IMR-90 (cell line): ENCODE measurements at regions not wholly inside any gene's neighbourhood (a gene's known extent, or its start where the extent isn't known, plus 50 kb on each side); places are given as distances from the start of the nearest gene placed in this dataset.

Experiments used
- BHLHE40 ChIP-seq: fragments of 150-350 bp; IDR thresholded peaks from 2 replicates; pipeline ENCODE4 v1.6.1; 2016; ENCODE audit warnings: mild to moderate bottlenecking, low read depth, low read length
- FOS ChIP-seq: fragments of 150-350 bp; IDR thresholded peaks from 2 replicates; pipeline ENCODE4 v1.6.1; 2016; ENCODE audit warnings: low read depth, low read length
- MAFK ChIP-seq: IDR thresholded peaks from 2 replicates; pipeline ENCODE4 v1.6.1; 2012; ENCODE audit warnings: low read depth, low read length, improper control_type of control experiment
- MAZ ChIP-seq: IDR thresholded peaks from 2 replicates; pipeline ENCODE4 v1.6.1; 2012; ENCODE audit warnings: low read depth, mild to moderate bottlenecking, low read length, improper control_type of control experiment, moderate library complexity, borderline replicate concordance
- MXI1 ChIP-seq: IDR thresholded peaks from 2 replicates; pipeline ENCODE4 v1.6.1; 2012; ENCODE audit warnings: low read depth, mild to moderate bottlenecking, low read length, moderate library complexity, borderline replicate concordance
- POLR2A ChIP-seq: IDR thresholded peaks from 2 replicates; pipeline ENCODE4 v1.6.1; 2012; ENCODE audit warnings: mild to moderate bottlenecking, low read depth, low read length
- RAD21 ChIP-seq: IDR thresholded peaks from 2 replicates; pipeline ENCODE4 v1.6.1; 2012; ENCODE audit warnings: low read length, improper control_type of control experiment
- RFX5 ChIP-seq: IDR thresholded peaks from 2 replicates; pipeline ENCODE4 v1.8.0; 2012; ENCODE audit warnings: low read depth, mild to moderate bottlenecking, low read length, moderate library complexity
- SMC3 ChIP-seq: fragments of 150-350 bp; IDR thresholded peaks from 2 replicates; pipeline ENCODE4 v1.6.1; 2016; ENCODE audit warnings: low read depth, mild to moderate bottlenecking, antibody characterized with exemption, low read length, moderate library complexity
- TF ChIP-seq, protein P1 (sequence below): conservative IDR thresholded peaks from 2 replicates; pipeline ENCODE4 v1.5.1; 2012; ENCODE audit warnings: mild to moderate bottlenecking, low read depth, low read length, improper control_type of control experiment
- TF ChIP-seq, protein P2 (sequence below): fragments of 150-350 bp; IDR thresholded peaks from 2 replicates; pipeline ENCODE4 v1.6.1; 2017; ENCODE audit warnings: mild to moderate bottlenecking, antibody characterized with exemption, low read length, low read depth

DNA sequence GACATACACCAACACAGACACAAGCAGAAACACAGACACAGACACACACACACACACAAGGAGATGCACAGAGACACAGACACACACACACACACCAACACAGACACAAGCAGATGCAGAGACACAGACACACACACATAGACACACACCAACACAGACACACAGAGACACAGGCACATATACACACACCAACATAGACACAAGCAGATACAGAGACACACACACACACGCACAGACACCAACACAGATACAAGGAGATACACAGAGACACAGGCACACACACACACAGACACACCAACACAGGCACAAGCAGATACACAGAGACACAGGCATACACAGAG is 347.2 kb upstream of the KLF6 start:
- TF ChIP-seq POLR2A, result no peak
- TF ChIP-seq MAZ, result no peak
- TF ChIP-seq, protein P1, sequence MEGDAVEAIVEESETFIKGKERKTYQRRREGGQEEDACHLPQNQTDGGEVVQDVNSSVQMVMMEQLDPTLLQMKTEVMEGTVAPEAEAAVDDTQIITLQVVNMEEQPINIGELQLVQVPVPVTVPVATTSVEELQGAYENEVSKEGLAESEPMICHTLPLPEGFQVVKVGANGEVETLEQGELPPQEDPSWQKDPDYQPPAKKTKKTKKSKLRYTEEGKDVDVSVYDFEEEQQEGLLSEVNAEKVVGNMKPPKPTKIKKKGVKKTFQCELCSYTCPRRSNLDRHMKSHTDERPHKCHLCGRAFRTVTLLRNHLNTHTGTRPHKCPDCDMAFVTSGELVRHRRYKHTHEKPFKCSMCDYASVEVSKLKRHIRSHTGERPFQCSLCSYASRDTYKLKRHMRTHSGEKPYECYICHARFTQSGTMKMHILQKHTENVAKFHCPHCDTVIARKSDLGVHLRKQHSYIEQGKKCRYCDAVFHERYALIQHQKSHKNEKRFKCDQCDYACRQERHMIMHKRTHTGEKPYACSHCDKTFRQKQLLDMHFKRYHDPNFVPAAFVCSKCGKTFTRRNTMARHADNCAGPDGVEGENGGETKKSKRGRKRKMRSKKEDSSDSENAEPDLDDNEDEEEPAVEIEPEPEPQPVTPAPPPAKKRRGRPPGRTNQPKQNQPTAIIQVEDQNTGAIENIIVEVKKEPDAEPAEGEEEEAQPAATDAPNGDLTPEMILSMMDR, result no peak
- TF ChIP-seq RFX5, result no peak
- no peak for TF ChIP-seq SMC3
- TF ChIP-seq MXI1, result no peak
- TF ChIP-seq, protein P2, sequence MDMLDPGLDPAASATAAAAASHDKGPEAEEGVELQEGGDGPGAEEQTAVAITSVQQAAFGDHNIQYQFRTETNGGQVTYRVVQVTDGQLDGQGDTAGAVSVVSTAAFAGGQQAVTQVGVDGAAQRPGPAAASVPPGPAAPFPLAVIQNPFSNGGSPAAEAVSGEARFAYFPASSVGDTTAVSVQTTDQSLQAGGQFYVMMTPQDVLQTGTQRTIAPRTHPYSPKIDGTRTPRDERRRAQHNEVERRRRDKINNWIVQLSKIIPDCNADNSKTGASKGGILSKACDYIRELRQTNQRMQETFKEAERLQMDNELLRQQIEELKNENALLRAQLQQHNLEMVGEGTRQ, result no peak
- TF ChIP-seq BHLHE40, result no peak
- no peak for TF ChIP-seq MAFK
- no peak for TF ChIP-seq FOS
- TF ChIP-seq RAD21, result no peak
